ENCODE measurements at regions not wholly inside any gene's neighbourhood (a gene's known extent, or its start where the extent isn't known, plus 50 kb on each side); places are given as distances from the start of the nearest gene placed in this dataset.

GRCh38 chr5:61775901-61776300, 443.8 kb downstream of the ZSWIM6 start:
- Histone ChIP-seq H3K27me3 (no peaks in the 10 kb centered on the region), H3K4me1 (no peaks in the 10 kb centered on the region), H3K36me3 (no peaks in the 10 kb centered on the region), H3K4me3 (no peak overlapping the region), H3K27ac (no peak overlapping the region), H3K9me3 (no peaks in the 10 kb centered on the region)
- ATAC-seq (no peak), DNase-seq (peak in 2 of 4 donors; percentile 62 to 77)
- intact Hi-C loops (cut with DNase I) = no loop called here
- TF ChIP-seq CTCF (IDR thresholded peaks at IDR 0.05) = no peak

- H3K27me3 ChIP-seq = no peaks in the 10 kb centered on the region
- no peaks in the 10 kb centered on the region for H3K36me3 ChIP-seq
- no peak overlapping the region for H3K27ac ChIP-seq
- intact Hi-C loops (cut with DNase I) = no loop called here
- DNase-seq (peak in 1 of 4 donors; percentile 19), ATAC-seq (no peak)
- H3K4me3 ChIP-seq = no peak overlapping the region
- H3K4me1 ChIP-seq = no peaks in the 10 kb centered on the region
- H3K9me3 ChIP-seq = no peaks in the 10 kb centered on the region
- TF ChIP-seq CTCF (IDR thresholded peaks at IDR 0.05) = no peak
Measured at GRCh38 chr5:61777292-61777691, 445.2 kb downstream of the ZSWIM6 start.

- intact Hi-C loops (cut with DNase I) = no loop called here
- no peak overlapping the region for H3K27ac ChIP-seq
- no peaks in the 10 kb centered on the region for H3K4me1 ChIP-seq
- DNase-seq = no peak
- no peaks in the 10 kb centered on the region for H3K27me3 ChIP-seq
- TF ChIP-seq CTCF (IDR thresholded peaks at IDR 0.05) = no peak
- no peak overlapping the region for H3K4me3 ChIP-seq
- H3K36me3 ChIP-seq = no peaks in the 10 kb centered on the region
- no peaks in the 10 kb centered on the region for H3K9me3 ChIP-seq
- ATAC-seq = no peak
Measured at GRCh38 chr5:61779743-61780142, 447.7 kb downstream of the ZSWIM6 start.

- no peaks in the 10 kb centered on the region for H3K9me3 ChIP-seq
- no peak overlapping the region for H3K27ac ChIP-seq
- ATAC-seq = no peak
- no peak for TF ChIP-seq CTCF (IDR thresholded peaks at IDR 0.05)
- no peak overlapping the region for H3K4me3 ChIP-seq
- no peaks in the 10 kb centered on the region for H3K36me3 ChIP-seq
- intact Hi-C loops (cut with DNase I) = no loop called here
- no peaks in the 10 kb centered on the region for H3K27me3 ChIP-seq
- H3K4me1 ChIP-seq = no peaks in the 10 kb centered on the region
- DNase-seq = peak in 1 of 4 donors; percentile 12
Measured at GRCh38 chr5:61783481-61783880, 451.4 kb downstream of the ZSWIM6 start.

- TF ChIP-seq CTCF (IDR thresholded peaks at IDR 0.05) = no peak
- intact Hi-C loops (cut with DNase I) = no loop called here
Measured at GRCh38 chr5:61784341-61784740, 452.3 kb downstream of the ZSWIM6 start.

More at GRCh38 chr5:61784341-61784740, 452.3 kb downstream of the ZSWIM6 start:
- H3K36me3 ChIP-seq = no peaks in the 10 kb centered on the region
- no peaks in the 10 kb centered on the region for H3K4me1 ChIP-seq
- DNase-seq (peak in 1 of 4 donors; percentile 54), ATAC-seq (no peak)
- H3K9me3 ChIP-seq = no peaks in the 10 kb centered on the region
- no peaks in the 10 kb centered on the region for H3K27me3 ChIP-seq
- no peak overlapping the region for H3K4me3 ChIP-seq
- no peak overlapping the region for H3K27ac ChIP-seq
